ENCODE measurements at regions not wholly inside any gene's neighbourhood (a gene's known extent, or its start where the extent isn't known, plus 50 kb on each side); places are given as distances from the start of the nearest gene placed in this dataset.

GRCh38 chr6:114403858-114404257 lies 61.0 kb upstream of the HS3ST5 start (continued):
- TF ChIP-seq, protein P1, sequence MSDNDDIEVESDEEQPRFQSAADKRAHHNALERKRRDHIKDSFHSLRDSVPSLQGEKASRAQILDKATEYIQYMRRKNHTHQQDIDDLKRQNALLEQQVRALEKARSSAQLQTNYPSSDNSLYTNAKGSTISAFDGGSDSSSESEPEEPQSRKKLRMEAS (IDR thresholded peaks at IDR 0.05): no peak
- TF ChIP-seq, protein P2, sequence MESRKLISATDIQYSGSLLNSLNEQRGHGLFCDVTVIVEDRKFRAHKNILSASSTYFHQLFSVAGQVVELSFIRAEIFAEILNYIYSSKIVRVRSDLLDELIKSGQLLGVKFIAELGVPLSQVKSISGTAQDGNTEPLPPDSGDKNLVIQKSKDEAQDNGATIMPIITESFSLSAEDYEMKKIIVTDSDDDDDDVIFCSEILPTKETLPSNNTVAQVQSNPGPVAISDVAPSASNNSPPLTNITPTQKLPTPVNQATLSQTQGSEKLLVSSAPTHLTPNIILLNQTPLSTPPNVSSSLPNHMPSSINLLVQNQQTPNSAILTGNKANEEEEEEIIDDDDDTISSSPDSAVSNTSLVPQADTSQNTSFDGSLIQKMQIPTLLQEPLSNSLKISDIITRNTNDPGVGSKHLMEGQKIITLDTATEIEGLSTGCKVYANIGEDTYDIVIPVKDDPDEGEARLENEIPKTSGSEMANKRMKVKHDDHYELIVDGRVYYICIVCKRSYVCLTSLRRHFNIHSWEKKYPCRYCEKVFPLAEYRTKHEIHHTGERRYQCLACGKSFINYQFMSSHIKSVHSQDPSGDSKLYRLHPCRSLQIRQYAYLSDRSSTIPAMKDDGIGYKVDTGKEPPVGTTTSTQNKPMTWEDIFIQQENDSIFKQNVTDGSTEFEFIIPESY (IDR thresholded peaks at IDR 0.05; ENCODE audit: extremely low read depth, insufficient replicate concordance, low read length): no peak
- TF ChIP-seq ZFX (IDR thresholded peaks at IDR 0.05) (no peak), EZH2phosphoT487 (IDR thresholded peaks at IDR 0.05; ENCODE audit: borderline replicate concordance) (no peak), ZNF274 (IDR thresholded peaks at IDR 0.05; ENCODE audit: low read depth, low read length) (no peak)
- TF ChIP-seq, protein P3, sequence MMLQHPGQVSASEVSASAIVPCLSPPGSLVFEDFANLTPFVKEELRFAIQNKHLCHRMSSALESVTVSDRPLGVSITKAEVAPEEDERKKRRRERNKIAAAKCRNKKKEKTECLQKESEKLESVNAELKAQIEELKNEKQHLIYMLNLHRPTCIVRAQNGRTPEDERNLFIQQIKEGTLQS (IDR thresholded peaks at IDR 0.05): no peak

GRCh38 chr6:114398481-114398880 lies 55.7 kb upstream of the HS3ST5 start:
- Histone ChIP-seq H3K79me2 (ENCODE audit: insufficient read depth, low read length) (no peaks in the 10 kb centered on the region), H3K4me3 (replicated peaks in 1 of 2; ENCODE audit: low read depth in 1 of 2, low read length in 2 of 2) (no peak overlapping the region), H3K4me1 (ENCODE audit: control insufficient read depth in 1 of 2, insufficient read depth in 2 of 2, low read length in 2 of 2) (no peaks in the 10 kb centered on the region), H3K36me3 (ENCODE audit: control insufficient read depth in 1 of 2, insufficient read depth in 2 of 2, low read length in 2 of 2) (no peaks in the 10 kb centered on the region; a peak in 1 of 4 replicates), H3K9me2 (ENCODE audit: insufficient read depth) (no peaks in the 10 kb centered on the region), H3K4me2 (ENCODE audit: low read length) (no peak overlapping the region), H3K27me3 (ENCODE audit: insufficient read depth, low read length) (0 out of 2 replicates have a peak, but pooled peaks cover 8% of the 10 kb centered on the region), H3K9me3 (ENCODE audit: control insufficient read depth in 1 of 2, insufficient read depth in 1 of 2, low read depth in 1 of 2, low read length in 2 of 2) (no peaks in the 10 kb centered on the region), H3K9ac (ENCODE audit: low read length) (no peak overlapping the region), H3K27ac (ENCODE audit: low read depth, low read length) (no peak overlapping the region), H4K20me1 (ENCODE audit: insufficient read depth) (no peaks in the 10 kb centered on the region), H2AFZ (ENCODE audit: low read depth, low read length, poor library complexity, severe bottlenecking) (no peak overlapping the region)
- ATAC-seq: no peak
- no peak for DNase-seq (ENCODE audit: low read depth, low spot score)
- intact Hi-C loops (cut with micrococcal nuclease): no loop called here
- RAD21 ChIA-PET (ENCODE audit: low non-redundant PET in 1 of 2, low total read pairs in 2 of 2, uncharacterized antibody in 2 of 2, unreplicated experiment in 2 of 2): no interaction called here
- POLR2A ChIA-PET: no interaction called here
- CTCF ChIA-PET: no interaction called here
- BruUV-seq (replicated peaks): no TSS peak
- TF ChIP-seq ZNF274 (IDR thresholded peaks at IDR 0.05; ENCODE audit: low read depth, low read length) (no peak), RAD21 (IDR thresholded peaks at IDR 0.05; ENCODE audit: low read depth) (no peak), SRF (IDR thresholded peaks at IDR 0.05; ENCODE audit: low read depth) (no peak), SIN3A (IDR thresholded peaks at IDR 0.05; ENCODE audit: low read depth) (no peak), SP1 (IDR thresholded peaks at IDR 0.05; ENCODE audit: low read depth) (no peak), CEBPB (IDR thresholded peaks at IDR 0.05; ENCODE audit: low read depth) (no peak), EZH2phosphoT487 (IDR thresholded peaks at IDR 0.05; ENCODE audit: borderline replicate concordance) (no peak), EZH2 (IDR thresholded peaks at IDR 0.05) (no peak), JUND (IDR thresholded peaks at IDR 0.05) (no peak), CBX3 (IDR thresholded peaks at IDR 0.05; ENCODE audit: low read depth) (no peak), ZFX (IDR thresholded peaks at IDR 0.05) (no peak), POLR2AphosphoS5 (IDR thresholded peaks at IDR 0.05; ENCODE audit: low read depth, low read length) (no peak)
- TF ChIP-seq, protein P1 (IDR thresholded peaks at IDR 0.05): no peak
- TF ChIP-seq, protein P2 (IDR thresholded peaks at IDR 0.05; ENCODE audit: extremely low read depth, insufficient replicate concordance, low read length): no peak
- TF ChIP-seq, protein P4, sequence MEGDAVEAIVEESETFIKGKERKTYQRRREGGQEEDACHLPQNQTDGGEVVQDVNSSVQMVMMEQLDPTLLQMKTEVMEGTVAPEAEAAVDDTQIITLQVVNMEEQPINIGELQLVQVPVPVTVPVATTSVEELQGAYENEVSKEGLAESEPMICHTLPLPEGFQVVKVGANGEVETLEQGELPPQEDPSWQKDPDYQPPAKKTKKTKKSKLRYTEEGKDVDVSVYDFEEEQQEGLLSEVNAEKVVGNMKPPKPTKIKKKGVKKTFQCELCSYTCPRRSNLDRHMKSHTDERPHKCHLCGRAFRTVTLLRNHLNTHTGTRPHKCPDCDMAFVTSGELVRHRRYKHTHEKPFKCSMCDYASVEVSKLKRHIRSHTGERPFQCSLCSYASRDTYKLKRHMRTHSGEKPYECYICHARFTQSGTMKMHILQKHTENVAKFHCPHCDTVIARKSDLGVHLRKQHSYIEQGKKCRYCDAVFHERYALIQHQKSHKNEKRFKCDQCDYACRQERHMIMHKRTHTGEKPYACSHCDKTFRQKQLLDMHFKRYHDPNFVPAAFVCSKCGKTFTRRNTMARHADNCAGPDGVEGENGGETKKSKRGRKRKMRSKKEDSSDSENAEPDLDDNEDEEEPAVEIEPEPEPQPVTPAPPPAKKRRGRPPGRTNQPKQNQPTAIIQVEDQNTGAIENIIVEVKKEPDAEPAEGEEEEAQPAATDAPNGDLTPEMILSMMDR (IDR thresholded peaks at IDR 0.05 in 2 of 3, conservative IDR thresholded peaks at IDR 0.05 in 1 of 3; ENCODE audit: borderline replicate concordance in 1 of 3, insufficient read depth in 1 of 3, low read depth in 2 of 3, low read length in 2 of 3): no peak
